A673 (cell line): ENCODE measurements at regions not wholly inside any gene's neighbourhood (a gene's known extent, or its start where the extent isn't known, plus 50 kb on each side); places are given as distances from the start of the nearest gene placed in this dataset.

ENCODE experiments used
- EZH2 ChIP-seq: fragments of 200-600 bp; sonication (generic); IDR thresholded peaks from 2 replicates; pipeline ENCODE4 v1.6.1; 2017; ENCODE audit warnings: borderline replicate concordance, low read depth, mild to moderate bottlenecking, mixed read lengths, antibody characterized with exemption, low read length; ENCODE audit not compliant: poor library complexity, severe bottlenecking
- TF ChIP-seq, protein P1 (sequence below): fragments of 300-800, 200-600 bp; sonication (generic); conservative IDR thresholded peaks from 2 replicates; pipeline ENCODE4 v1.5.1; 2017; ENCODE audit warnings: low read depth, mild to moderate bottlenecking, antibody characterized with exemption, low read length, moderate library complexity, mixed read lengths

DNA sequence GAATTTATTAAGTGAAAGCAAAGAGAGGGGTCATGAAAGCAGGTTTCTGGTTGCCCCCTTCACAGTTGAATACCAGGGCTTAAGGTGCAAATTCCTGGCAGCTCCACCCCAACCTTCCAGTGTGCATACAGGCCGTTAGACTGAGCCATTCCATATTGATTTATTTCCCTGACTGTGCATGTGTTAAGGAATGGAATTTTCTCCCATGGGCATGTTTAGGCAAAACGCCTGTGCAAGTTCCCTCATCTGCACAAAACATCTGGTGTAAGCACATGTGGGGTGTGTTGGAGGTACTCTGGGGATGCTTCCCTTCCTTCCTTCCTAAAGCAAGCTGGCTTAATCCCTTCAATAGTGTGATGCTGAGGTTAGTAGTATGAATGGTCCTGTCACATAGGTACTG is 1470.6 kb downstream of the MAT2B start:
- TF ChIP-seq, protein P1, sequence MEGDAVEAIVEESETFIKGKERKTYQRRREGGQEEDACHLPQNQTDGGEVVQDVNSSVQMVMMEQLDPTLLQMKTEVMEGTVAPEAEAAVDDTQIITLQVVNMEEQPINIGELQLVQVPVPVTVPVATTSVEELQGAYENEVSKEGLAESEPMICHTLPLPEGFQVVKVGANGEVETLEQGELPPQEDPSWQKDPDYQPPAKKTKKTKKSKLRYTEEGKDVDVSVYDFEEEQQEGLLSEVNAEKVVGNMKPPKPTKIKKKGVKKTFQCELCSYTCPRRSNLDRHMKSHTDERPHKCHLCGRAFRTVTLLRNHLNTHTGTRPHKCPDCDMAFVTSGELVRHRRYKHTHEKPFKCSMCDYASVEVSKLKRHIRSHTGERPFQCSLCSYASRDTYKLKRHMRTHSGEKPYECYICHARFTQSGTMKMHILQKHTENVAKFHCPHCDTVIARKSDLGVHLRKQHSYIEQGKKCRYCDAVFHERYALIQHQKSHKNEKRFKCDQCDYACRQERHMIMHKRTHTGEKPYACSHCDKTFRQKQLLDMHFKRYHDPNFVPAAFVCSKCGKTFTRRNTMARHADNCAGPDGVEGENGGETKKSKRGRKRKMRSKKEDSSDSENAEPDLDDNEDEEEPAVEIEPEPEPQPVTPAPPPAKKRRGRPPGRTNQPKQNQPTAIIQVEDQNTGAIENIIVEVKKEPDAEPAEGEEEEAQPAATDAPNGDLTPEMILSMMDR, result no peak
- TF ChIP-seq EZH2, result no peak
